IPS DF 6.9 (cell line): ENCODE measurements at regions not wholly inside any gene's neighbourhood (a gene's known extent, or its start where the extent isn't known, plus 50 kb on each side); places are given as distances from the start of the nearest gene placed in this dataset.

Source experiments
- DNase-seq: peaks from one replicate; pipeline ENCODE4 v3.0.0-alpha.2; 2013; ENCODE audit warnings: low read depth, low spot score
- H3K27ac ChIP-seq: one replicate; pipeline ENCODE4 v1.5.1; 2013; ENCODE audit warnings: low read length, control low read depth
- H3K27me3 ChIP-seq: 2 replicates; pipeline ENCODE4 v1.6.1; 2013; ENCODE audit warnings: mild to moderate bottlenecking, low read length; ENCODE audit not compliant: control insufficient read depth, insufficient read depth
- H3K36me3 ChIP-seq: 2 replicates; pipeline ENCODE4 v1.6.1; 2013; ENCODE audit warnings: low read length; ENCODE audit not compliant: control insufficient read depth, insufficient read depth
- H3K4me1 ChIP-seq: 2 replicates; pipeline ENCODE4 v1.6.1; 2013; ENCODE audit warnings: low read length; ENCODE audit not compliant: control insufficient read depth, insufficient read depth
- H3K4me3 ChIP-seq: 2 replicates; pipeline ENCODE4 v1.5.1; 2013; ENCODE audit warnings: mild to moderate bottlenecking, low read length
- H3K9me3 ChIP-seq: 2 replicates; pipeline ENCODE4 v1.6.1; 2013; ENCODE audit warnings: low read length, inconsistent platforms; ENCODE audit not compliant: control insufficient read depth, insufficient read depth
- WGBS: extraction: QIAGEN DNeasy Blood & Tissue Kit; methylation state at CpG from one replicate; pipeline ENCODE4 v1.1.7; 2013; ENCODE audit warnings: mixed read lengths, missing lambda C conversion rate; ENCODE audit not compliant: insufficient read length, insufficient coverage; 5-methylcytosine and 5-hydroxymethylcytosine counted together

DNA sequence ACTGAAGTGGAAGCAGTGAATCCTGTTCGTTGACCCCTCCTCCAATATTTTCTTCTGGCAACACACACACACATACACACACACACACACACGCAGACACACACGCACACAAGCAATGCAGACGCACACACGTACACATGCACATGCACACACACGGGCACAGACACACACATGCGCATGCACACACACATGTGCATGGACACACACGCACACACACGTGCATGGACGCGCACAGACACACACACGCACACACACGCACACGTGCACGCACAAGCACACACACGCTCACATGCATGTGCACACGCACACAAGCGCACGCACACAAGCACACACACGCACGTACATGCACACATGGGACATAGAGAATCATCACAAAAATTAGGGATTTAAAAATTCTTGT lies 488.2 kb upstream of the TPK1 start:
- WGBS = no CpG with 5 or more reads among the region's 21 CpGs
- no peak overlapping the region for H3K4me3 ChIP-seq
- H3K4me1 ChIP-seq = no peaks in the 10 kb centered on the region
- H3K9me3 ChIP-seq = no peaks in the 10 kb centered on the region
- H3K27me3 ChIP-seq = no peaks in the 10 kb centered on the region
- no peak for DNase-seq
- no peak overlapping the region for H3K27ac ChIP-seq
- H3K36me3 ChIP-seq = no peaks in the 10 kb centered on the region

DNA sequence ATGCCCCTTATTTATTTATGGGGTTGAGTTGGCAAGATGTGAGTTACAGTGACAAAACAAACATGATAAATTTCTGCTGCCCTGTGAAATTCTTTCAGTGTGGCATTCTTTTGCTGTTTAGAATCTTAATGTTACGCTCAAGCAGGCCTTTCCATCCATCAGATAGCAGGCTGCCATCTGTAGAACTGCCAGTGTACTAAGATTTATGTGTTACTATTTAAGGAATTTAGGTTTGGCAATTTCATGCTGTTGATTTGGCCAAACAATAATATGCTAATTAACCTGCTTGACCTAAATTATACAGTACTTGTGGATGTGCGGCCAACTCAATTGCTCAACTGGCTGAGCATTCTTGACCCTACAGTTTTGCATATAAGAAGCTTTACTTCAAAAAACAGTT lies 477.7 kb upstream of the TPK1 start:
- Histone ChIP-seq H3K9me3 (no peaks in the 10 kb centered on the region), H3K4me3 (no peak overlapping the region), H3K27ac (no peak overlapping the region), H3K4me1 (no peaks in the 10 kb centered on the region), H3K27me3 (no peaks in the 10 kb centered on the region), H3K36me3 (no peaks in the 10 kb centered on the region)
- WGBS = no CpG with 5 or more reads among the region's 2 CpGs
- DNase-seq = no peak

DNA sequence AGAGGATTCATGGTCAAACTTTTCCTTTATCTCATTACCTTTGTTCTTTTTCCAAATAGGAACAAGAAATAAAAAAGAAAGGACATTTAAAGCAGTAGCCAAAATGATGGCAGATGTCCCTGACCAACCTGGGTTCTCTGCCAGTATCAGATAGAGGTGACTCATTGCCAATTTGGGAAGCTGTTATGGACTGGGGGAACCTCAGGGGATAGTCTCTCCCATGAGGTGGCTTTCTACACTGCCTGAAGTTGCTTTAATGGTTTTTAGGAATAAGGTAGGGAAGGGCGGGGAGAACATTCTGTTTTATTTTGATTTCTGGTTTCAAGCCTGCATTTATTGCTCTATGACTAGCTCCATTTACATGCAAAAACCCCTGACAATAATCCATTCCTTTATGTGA lies 457.9 kb upstream of the TPK1 start:
- no peak overlapping the region for H3K4me3 ChIP-seq
- H3K27me3 ChIP-seq = no peaks in the 10 kb centered on the region
- no peaks in the 10 kb centered on the region for H3K36me3 ChIP-seq
- H3K9me3 ChIP-seq = no peaks in the 10 kb centered on the region
- no peaks in the 10 kb centered on the region for H3K4me1 ChIP-seq
- no peak for DNase-seq
- WGBS = no CpG with 5 or more reads among the region's 1 CpG
- no peak overlapping the region for H3K27ac ChIP-seq

DNA sequence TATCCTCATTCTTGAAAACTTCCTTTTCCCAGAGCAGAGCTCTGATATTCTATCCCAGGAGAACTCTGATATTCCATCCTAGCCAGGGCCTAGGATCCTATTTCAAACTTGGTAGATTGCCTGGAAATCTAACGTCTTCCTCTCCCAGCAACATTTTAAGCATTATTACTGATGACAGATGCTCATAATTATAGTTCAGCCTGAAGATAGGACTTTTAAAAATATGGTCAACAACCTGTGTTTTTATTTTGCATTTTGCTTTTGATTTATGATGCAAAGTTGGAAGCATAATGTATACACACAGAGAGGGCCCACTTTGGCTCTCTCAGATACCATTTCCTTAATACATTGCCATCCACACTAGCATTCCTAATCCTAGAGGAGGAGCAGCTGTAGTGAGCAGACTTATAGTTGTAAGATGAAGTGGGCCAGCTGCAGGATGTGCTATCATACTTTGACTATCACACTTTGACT lies 457.4 kb upstream of the TPK1 start:
- H3K4me3 ChIP-seq = no peak overlapping the region
- no peaks in the 10 kb centered on the region for H3K9me3 ChIP-seq
- H3K4me1 ChIP-seq = no peaks in the 10 kb centered on the region
- H3K27ac ChIP-seq = no peak overlapping the region
- WGBS = no CpG with 5 or more reads among the region's 1 CpG
- DNase-seq = no peak
- H3K36me3 ChIP-seq = no peaks in the 10 kb centered on the region
- H3K27me3 ChIP-seq = no peaks in the 10 kb centered on the region

DNA sequence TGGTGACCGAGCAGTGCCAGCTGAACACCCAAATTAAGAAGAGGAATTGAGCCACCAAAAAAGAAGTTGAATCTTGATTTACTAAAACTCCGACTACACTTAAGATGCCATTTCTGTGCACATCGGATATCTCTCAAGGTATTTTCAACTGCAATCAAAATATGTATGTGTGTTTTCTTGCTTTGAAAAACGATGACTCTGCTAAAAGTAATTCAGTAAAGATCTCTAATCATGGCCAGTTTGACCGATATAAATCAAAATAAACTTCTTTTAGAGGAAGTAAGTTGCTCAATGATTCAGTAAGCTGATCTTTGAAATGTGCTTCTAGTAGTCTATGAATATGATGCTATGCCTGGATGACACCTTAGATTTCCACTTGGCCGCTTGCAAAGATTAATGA lies 453.5 kb upstream of the TPK1 start:
- Histone ChIP-seq H3K4me1 (no peaks in the 10 kb centered on the region), H3K36me3 (no peaks in the 10 kb centered on the region), H3K9me3 (no peaks in the 10 kb centered on the region), H3K27me3 (no peaks in the 10 kb centered on the region), H3K4me3 (no peak overlapping the region), H3K27ac (no peak overlapping the region)
- WGBS = no CpG with 5 or more reads among the region's 6 CpGs
- DNase-seq = no peak

DNA sequence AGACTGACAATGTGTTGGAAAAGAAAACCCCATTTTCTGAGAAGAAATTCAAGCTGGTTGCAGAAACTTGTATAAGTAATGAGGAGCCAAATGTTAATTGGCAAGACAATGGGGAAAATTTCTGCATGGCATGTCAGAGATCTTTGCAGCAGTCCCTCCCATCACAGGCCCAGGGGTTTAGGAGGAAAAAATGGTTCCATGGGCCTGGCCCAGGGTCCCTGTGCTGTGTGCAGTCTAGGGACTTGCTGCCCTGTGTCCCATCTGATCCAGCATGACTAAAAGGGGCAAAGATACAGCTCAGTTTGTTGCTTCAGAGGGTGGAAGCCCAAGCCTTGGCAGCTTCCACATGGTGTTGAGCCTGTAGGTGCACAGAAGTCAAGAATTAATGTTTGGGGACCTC lies 440.3 kb upstream of the TPK1 start:
- no peaks in the 10 kb centered on the region for H3K36me3 ChIP-seq
- DNase-seq = no peak
- no peak overlapping the region for H3K4me3 ChIP-seq
- no peaks in the 10 kb centered on the region for H3K9me3 ChIP-seq
- H3K27ac ChIP-seq = no peak overlapping the region
- H3K27me3 ChIP-seq = no peaks in the 10 kb centered on the region
- no peaks in the 10 kb centered on the region for H3K4me1 ChIP-seq

DNA sequence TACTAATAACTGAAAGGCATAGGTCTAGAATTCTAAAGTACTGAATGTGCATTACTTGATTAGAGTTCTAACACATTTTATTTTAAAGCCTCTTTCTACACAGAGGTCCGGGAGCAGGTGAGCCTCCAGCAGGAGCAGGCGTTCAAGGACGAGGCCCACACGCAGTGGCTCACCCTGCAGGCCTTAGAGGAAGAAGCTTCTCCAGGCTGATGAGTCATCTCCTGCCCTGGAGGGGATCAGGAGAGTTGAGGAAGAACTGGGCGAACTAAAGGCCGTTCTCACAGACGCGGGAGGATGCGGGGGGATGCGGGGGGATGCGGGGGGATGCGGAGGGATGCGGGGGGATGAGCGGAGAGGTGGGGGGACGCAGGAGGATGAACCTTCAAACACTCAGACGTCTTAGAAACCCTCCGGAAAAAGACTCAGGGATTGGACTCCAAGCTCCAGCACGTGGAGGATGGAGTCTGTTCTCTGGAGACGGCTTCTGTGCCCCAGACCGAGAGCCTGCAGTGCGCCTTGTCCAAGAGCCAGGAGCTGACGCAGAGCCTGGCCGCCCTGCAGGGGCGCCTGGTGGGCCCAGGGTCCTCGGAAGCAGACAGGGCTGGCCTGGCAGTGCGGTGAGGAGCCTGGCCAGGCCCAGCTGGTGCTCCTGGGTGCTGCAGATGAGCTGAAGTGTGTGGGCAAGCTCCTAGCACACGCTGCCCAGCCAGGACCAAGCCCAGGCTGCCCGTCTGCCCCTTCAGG lies 433.7 kb upstream of the TPK1 start:
- H3K4me3 ChIP-seq = no peak overlapping the region
- no peaks in the 10 kb centered on the region for H3K36me3 ChIP-seq
- no peaks in the 10 kb centered on the region for H3K4me1 ChIP-seq
- no CpG with 5 or more reads among the region's 28 CpGs for WGBS
- no peaks in the 10 kb centered on the region for H3K9me3 ChIP-seq
- no peak overlapping the region for H3K27ac ChIP-seq
- DNase-seq = no peak
- H3K27me3 ChIP-seq = no peaks in the 10 kb centered on the region

DNA sequence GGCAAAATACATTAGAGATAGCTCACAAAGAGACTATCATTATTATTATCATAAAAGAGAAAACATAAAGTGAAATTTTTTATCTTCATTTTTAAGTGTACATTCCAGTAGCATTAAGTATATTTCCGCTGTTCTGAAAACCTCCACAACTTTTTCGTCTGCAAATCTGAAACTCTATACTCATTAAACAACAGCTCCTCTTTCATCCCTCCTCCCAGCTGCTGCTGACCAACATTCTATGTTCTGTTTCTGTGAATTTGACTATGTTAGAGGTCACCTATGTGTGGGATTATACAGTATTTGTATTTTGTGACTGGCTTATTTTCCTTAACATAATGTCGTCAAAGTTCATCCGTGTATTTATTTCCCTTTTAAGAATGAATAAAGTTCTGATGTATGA lies 429.3 kb upstream of the TPK1 start:
- DNase-seq = no peak
- WGBS = no CpG with 5 or more reads among the region's 4 CpGs

DNA sequence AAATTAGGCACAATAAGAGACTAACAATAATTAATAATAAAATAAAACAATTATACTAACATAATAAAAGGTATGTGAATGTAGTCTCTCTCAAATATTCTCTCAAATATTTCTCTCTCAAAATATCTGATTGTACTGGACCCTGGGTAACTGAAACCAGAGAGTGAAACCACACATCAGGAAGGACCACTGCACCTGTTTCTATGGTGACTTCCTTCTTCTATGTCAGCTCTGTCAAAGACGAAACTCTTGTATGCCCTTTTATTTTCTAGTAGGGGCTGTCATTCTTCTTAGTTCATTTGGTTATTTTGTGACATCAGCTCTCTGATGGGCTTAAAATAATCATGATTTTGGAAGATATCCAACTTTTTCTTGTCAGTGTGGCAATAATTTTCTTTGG lies 428.0 kb upstream of the TPK1 start:
- no peak overlapping the region for H3K4me3 ChIP-seq
- H3K27me3 ChIP-seq = no peaks in the 10 kb centered on the region
- no CpG with 5 or more reads among the region's 1 CpG for WGBS

More for the DNA sequence above, 429.3 kb upstream of the TPK1 start:
- no peaks in the 10 kb centered on the region for H3K4me1 ChIP-seq
- H3K9me3 ChIP-seq = no peaks in the 10 kb centered on the region
- no peaks in the 10 kb centered on the region for H3K27me3 ChIP-seq
- H3K4me3 ChIP-seq = no peak overlapping the region
- no peaks in the 10 kb centered on the region for H3K36me3 ChIP-seq
- no peak overlapping the region for H3K27ac ChIP-seq

DNA sequence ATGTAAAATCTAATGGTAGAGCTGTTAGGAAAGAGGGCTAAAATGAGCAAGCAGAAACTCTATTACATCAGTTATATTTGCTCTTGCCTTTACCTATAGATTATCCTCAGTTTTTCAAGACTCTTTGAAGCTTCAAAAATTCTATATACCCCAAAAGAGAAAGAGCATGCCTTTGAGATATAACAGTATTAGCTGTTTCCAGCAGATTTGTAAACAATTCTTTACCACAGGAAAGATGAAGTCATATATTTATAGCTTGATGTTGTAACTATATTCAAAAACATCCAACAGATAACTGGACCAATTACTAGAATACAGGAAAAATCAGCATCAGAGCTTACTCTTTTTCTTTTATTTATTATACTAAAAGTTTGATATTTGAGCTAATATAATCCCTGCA lies 416.2 kb upstream of the TPK1 start:
- Histone ChIP-seq H3K36me3 (no peaks in the 10 kb centered on the region), H3K4me1 (no peaks in the 10 kb centered on the region), H3K27ac (no peak overlapping the region), H3K27me3 (no peaks in the 10 kb centered on the region; the same call in 1 of the 2 replicates), H3K4me3 (no peak overlapping the region), H3K9me3 (no peaks in the 10 kb centered on the region)
- no peak for DNase-seq

More for the DNA sequence above, 428.0 kb upstream of the TPK1 start:
- Histone ChIP-seq H3K4me1 (no peaks in the 10 kb centered on the region), H3K27ac (no peak overlapping the region), H3K9me3 (no peaks in the 10 kb centered on the region), H3K36me3 (no peaks in the 10 kb centered on the region)
- DNase-seq = no peak

DNA sequence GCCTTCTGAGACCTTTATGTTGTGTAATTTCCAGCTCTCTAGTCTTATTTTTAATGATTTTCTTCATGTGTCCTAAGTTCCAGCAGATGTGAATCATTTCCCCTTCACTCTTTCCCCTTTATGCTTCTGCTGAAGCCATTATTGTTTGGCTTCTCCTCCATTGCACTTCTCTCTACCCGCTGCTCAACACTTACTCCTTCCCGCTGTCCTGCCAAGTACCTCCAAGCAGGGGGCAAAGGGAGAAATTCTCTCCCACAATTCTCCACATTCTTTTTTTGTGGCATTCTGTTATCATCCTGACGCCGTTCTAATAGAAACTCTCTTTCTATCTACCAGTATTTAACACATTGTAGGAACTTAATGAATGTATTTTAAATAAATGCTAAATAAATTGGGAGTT lies 388.9 kb upstream of the TPK1 start:
- DNase-seq = peak; percentile 22
- H3K4me3 ChIP-seq = no peak overlapping the region
- no peaks in the 10 kb centered on the region for H3K36me3 ChIP-seq
- no CpG with 5 or more reads among the region's 4 CpGs for WGBS
- no peaks in the 10 kb centered on the region for H3K4me1 ChIP-seq
- H3K9me3 ChIP-seq = no peaks in the 10 kb centered on the region
- no peaks in the 10 kb centered on the region for H3K27me3 ChIP-seq
- no peak overlapping the region for H3K27ac ChIP-seq
